Kidney (tissue), 13 donors: ENCODE measurements at regions not wholly inside any gene's neighbourhood (a gene's known extent, or its start where the extent isn't known, plus 50 kb on each side); places are given as distances from the start of the nearest gene placed in this dataset.
A peak's percentile ranks its signal among the peaks of the same experiment; 100 is the strongest.

Experiments
- DNase-seq, 5 donors: peaks; one replicate each; pipeline ENCODE4 v3.0.0-alpha.2; 2013 to 2020
- FAIRE-seq: peaks from 2 replicates; lab custom pipeline; 2012; peaks lifted over from hg19 to GRCh38; lab: Jason Lieb, UNC
- H3K27ac ChIP-seq, 2 donors: one replicate each; pipeline ENCODE4 v1.7.0; 2013; ENCODE audit warnings: low read depth in 2 of 2, low read length in 2 of 2, inconsistent platforms in 1 of 2
- H3K27me3 ChIP-seq: one replicate; pipeline ENCODE4 v1.7.1; 2013; ENCODE audit warnings: low read length, inconsistent platforms; ENCODE audit not compliant: control insufficient read depth, insufficient read depth
- H3K36me3 ChIP-seq, 3 donors: one replicate each; pipeline versions ENCODE4 v1.7.0 to v1.7.1; 2013; ENCODE audit warnings: low read length in 3 of 3, control low read depth in 1 of 3, inconsistent platforms in 1 of 3; ENCODE audit not compliant: insufficient read depth in 3 of 3, control insufficient read depth in 2 of 3
- H3K4me1 ChIP-seq, 3 donors: one replicate each; pipeline versions ENCODE4 v1.7.0 to v1.7.1; 2013; ENCODE audit warnings: low read length in 3 of 3, inconsistent platforms in 1 of 3, low read depth in 1 of 3; ENCODE audit not compliant: control insufficient read depth in 2 of 3, insufficient read depth in 2 of 3
- H3K4me3 ChIP-seq, 3 donors: one replicate each; pipeline versions ENCODE4 v1.7.0 to v1.8.1; 2013; ENCODE audit warnings: low read length in 3 of 3, control low read depth in 1 of 3, inconsistent platforms in 1 of 3
- H3K9ac ChIP-seq, 3 donors: one replicate each; pipeline versions ENCODE4 v1.7.0 to v1.7.1; 2013; ENCODE audit warnings: low read length in 3 of 3, control low read depth in 1 of 3, inconsistent platforms in 1 of 3
- H3K9me3 ChIP-seq, 3 donors: one replicate each; pipeline versions ENCODE4 v1.7.0 to v1.7.1; 2013; ENCODE audit warnings: low read length in 3 of 3, control low read depth in 1 of 3, inconsistent platforms in 1 of 3; ENCODE audit not compliant: control insufficient read depth in 2 of 3, insufficient read depth in 1 of 3
- intact Hi-C: fragments of 100-400 bp; cut with DNase I; formaldehyde crosslinking; loops from one replicate; pipeline ENCODE4 v1.11.1; 2022
- TF ChIP-seq, protein P1 (sequence below): IDR thresholded peaks from 3 replicates; pipeline ENCODE4 v1.5.1; 2012; ENCODE audit warnings: mild to moderate bottlenecking, moderate library complexity, borderline replicate concordance; ENCODE audit not compliant: insufficient read depth; ENCODE audit errors: extremely low read depth
- donor health status: control.
- donor health status: control.
- donor health status: control.
- donor health status: control.
- donor health status: control.
- donor health status: DM: yes; HTN: yes; CAD: no.
- donor health status: Normal renal cell carcinoma (clear cell type).

DNA sequence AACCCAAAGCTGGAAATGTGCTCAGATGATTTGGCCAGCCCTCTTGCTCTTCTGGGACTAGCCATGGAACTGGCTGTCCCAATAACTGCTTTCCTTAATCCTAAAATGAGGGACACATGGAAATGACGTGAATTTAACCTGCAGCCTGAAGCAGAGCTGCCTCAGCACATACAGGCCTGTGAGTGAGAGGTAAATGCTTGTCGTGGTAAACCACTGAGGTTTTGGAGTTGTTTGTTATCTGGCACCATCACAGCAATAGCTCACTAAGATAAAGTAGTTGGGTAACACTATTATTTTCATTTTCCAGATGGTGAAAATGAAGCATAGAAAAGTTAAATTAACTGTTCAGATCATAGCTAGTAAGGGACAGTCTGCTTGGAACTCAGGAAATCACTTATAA, 333.4 kb upstream of the CHD6 start:
- no peak overlapping the region for H3K9ac ChIP-seq
- FAIRE-seq (no peak), DNase-seq (no peak)
- no peak overlapping the region for H3K27ac ChIP-seq
- H3K4me1 ChIP-seq = no peaks in the 10 kb centered on the region
- H3K9me3 ChIP-seq = no peaks in the 10 kb centered on the region
- intact Hi-C loops = no loop called here
- TF ChIP-seq, protein P1, sequence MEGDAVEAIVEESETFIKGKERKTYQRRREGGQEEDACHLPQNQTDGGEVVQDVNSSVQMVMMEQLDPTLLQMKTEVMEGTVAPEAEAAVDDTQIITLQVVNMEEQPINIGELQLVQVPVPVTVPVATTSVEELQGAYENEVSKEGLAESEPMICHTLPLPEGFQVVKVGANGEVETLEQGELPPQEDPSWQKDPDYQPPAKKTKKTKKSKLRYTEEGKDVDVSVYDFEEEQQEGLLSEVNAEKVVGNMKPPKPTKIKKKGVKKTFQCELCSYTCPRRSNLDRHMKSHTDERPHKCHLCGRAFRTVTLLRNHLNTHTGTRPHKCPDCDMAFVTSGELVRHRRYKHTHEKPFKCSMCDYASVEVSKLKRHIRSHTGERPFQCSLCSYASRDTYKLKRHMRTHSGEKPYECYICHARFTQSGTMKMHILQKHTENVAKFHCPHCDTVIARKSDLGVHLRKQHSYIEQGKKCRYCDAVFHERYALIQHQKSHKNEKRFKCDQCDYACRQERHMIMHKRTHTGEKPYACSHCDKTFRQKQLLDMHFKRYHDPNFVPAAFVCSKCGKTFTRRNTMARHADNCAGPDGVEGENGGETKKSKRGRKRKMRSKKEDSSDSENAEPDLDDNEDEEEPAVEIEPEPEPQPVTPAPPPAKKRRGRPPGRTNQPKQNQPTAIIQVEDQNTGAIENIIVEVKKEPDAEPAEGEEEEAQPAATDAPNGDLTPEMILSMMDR = no peak
- no peaks in the 10 kb centered on the region for H3K27me3 ChIP-seq
- no peaks in the 10 kb centered on the region for H3K36me3 ChIP-seq
- no peak overlapping the region for H3K4me3 ChIP-seq

DNA sequence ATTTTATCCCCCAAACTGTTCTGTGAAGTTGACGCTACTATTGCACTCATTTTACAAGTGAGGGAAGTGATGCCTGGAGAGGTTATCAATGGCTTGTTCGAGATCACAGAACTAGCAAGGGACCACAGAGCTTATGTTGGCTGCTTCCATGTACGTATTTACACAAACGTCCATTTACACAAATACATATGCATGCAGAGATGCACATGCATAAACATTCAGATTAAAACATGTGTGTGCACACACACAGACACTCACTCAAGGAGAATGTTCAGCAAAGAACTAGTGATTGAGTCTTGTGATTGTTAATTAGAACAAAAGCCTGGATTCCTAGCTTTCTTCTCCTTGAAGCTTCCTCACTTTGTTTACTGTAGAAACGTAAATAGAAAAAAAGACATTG, 321.5 kb upstream of the CHD6 start:
- H3K4me3 ChIP-seq = no peak overlapping the region
- TF ChIP-seq, protein P1 = no peak
- H3K9me3 ChIP-seq = no peaks in the 10 kb centered on the region
- intact Hi-C loops = no loop called here
- no peak for DNase-seq
- H3K36me3 ChIP-seq = no peaks in the 10 kb centered on the region
- no peak overlapping the region for H3K9ac ChIP-seq
- no peaks in the 10 kb centered on the region for H3K4me1 ChIP-seq
- H3K27ac ChIP-seq = no peak overlapping the region
- H3K27me3 ChIP-seq = peaks cover 4% of the 10 kb centered on the region
- no peak for FAIRE-seq

DNA sequence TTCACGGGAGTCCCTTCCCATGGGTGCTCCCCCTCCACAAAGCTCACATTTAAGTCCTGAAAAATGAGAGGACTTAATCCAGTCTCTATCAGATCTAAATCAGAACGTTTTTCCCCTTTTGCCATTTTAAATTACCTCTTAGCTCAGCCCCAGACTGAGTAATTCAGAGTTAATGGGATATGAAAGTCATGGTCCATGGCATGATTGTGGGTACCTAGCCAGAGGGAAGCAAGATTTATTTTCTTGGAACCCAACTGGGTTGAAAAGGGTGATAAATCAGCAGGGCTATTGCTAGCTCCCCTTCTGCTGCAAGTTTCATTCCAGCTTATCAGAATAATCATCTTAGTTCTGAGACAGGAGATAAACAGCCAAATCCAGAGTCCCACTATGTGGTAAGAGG, 320.2 kb upstream of the CHD6 start:
- H3K27me3 ChIP-seq = peaks cover 4% of the 10 kb centered on the region
- no peaks in the 10 kb centered on the region for H3K36me3 ChIP-seq
- DNase-seq (peak in 3 of 5 donors; percentile 21 to 79 (median 70)), FAIRE-seq (no peak)
- intact Hi-C loops = no loop called here
- H3K4me1 ChIP-seq = no peaks in the 10 kb centered on the region
- no peak overlapping the region for H3K4me3 ChIP-seq
- no peak overlapping the region for H3K9ac ChIP-seq
- no peaks in the 10 kb centered on the region for H3K9me3 ChIP-seq
- TF ChIP-seq, protein P1 = no peak
- no peak overlapping the region for H3K27ac ChIP-seq

DNA sequence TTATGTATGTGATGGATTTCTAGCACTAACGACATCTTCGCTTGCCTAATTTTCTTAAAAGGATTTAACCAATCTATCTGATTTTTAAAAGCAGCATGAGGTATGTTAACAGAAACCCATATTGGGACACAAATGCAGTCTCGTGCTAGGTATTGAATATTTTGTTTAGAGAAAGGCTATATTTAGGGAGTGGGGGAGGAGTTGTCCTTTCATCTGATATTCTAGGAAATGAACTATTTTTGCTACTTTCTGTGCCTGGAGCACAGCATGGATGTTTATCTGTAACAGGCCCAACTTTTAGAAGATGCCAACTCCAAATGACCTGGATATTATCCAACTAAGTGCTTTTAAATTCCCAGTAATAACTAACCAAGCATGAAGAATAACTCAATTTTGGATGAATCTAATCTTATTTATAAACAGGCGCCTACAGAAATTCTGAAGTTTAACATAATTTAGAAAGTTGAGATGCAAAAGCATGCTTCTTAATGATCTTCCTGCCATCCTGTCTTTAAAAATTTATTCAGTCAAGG, 317.1 kb upstream of the CHD6 start:
- no peaks in the 10 kb centered on the region for H3K9me3 ChIP-seq
- DNase-seq = no peak
- TF ChIP-seq, protein P1 = no peak
- intact Hi-C loops = no loop called here
- no peak overlapping the region for H3K9ac ChIP-seq
- no peak overlapping the region for H3K27ac ChIP-seq
- H3K4me3 ChIP-seq = no peak overlapping the region
- FAIRE-seq = no peak
- H3K36me3 ChIP-seq = no peaks in the 10 kb centered on the region
- no peaks in the 10 kb centered on the region for H3K4me1 ChIP-seq
- H3K27me3 ChIP-seq = peaks cover under 1% of the 10 kb centered on the region
